HEK293T (cell line): ENCODE measurements at regions not wholly inside any gene's neighbourhood (a gene's known extent, or its start where the extent isn't known, plus 50 kb on each side); places are given as distances from the start of the nearest gene placed in this dataset.

Experiments used
- ARNT ChIP-seq: fragments of 450-650 bp; IDR thresholded peaks from 2 replicates; pipeline ENCODE4 v1.6.1; 2017; ENCODE audit warnings: mild to moderate bottlenecking
- BHLHE40 ChIP-seq: fragments of 450-650 bp; IDR thresholded peaks from 2 replicates; pipeline ENCODE4 v1.6.1; 2016; ENCODE audit warnings: mild to moderate bottlenecking, moderate library complexity, borderline replicate concordance
- CTBP1 ChIP-seq: fragments of 450-650 bp; IDR thresholded peaks from 2 replicates; pipeline ENCODE4 v1.6.1; 2016; ENCODE audit warnings: borderline replicate concordance
- ELF4 ChIP-seq: fragments of 450-650 bp; IDR thresholded peaks from 2 replicates; pipeline ENCODE4 v1.6.1; 2017; ENCODE audit warnings: antibody characterized with exemption
- FOXA1 ChIP-seq: fragments of 450-650 bp; IDR thresholded peaks from 2 replicates; pipeline ENCODE4 v1.6.1; 2016; ENCODE audit warnings: mild to moderate bottlenecking
- FOXK2 ChIP-seq: fragments of 450-650 bp; IDR thresholded peaks from 2 replicates; pipeline ENCODE4 v1.6.1; 2016; ENCODE audit warnings: mild to moderate bottlenecking
- FOXM1 ChIP-seq: fragments of 450-650 bp; IDR thresholded peaks from 2 replicates; pipeline ENCODE4 v1.6.1; 2017; ENCODE audit warnings: mild to moderate bottlenecking, borderline replicate concordance
- HDGF ChIP-seq: fragments of 450-650 bp; IDR thresholded peaks from 2 replicates; pipeline ENCODE4 v1.6.1; 2017; ENCODE audit warnings: antibody characterized with exemption, borderline replicate concordance
- L3MBTL2 ChIP-seq: fragments of 450-650 bp; conservative IDR thresholded peaks from 2 replicates; pipeline ENCODE4 v1.6.1; 2016; ENCODE audit warnings: mild to moderate bottlenecking
- NFRKB ChIP-seq: fragments of 450-650 bp; IDR thresholded peaks from 2 replicates; pipeline ENCODE4 v1.6.1; 2016; ENCODE audit warnings: mild to moderate bottlenecking, moderate library complexity
- SP1 ChIP-seq: fragments of 450-650 bp; IDR thresholded peaks from 2 replicates; pipeline ENCODE4 v1.6.1; 2017
- SUZ12 ChIP-seq: fragments of 450-650 bp; IDR thresholded peaks from 2 replicates; pipeline ENCODE4 v1.6.1; 2016; ENCODE audit warnings: mild to moderate bottlenecking
- TARDBP ChIP-seq: fragments of 450-650 bp; IDR thresholded peaks from 2 replicates; pipeline ENCODE4 v1.6.1; 2016

GRCh38 chr3:173301647-173302046, 95.9 kb upstream of the NLGN1 start:
- no peak for TF ChIP-seq ARNT
- TF ChIP-seq FOXM1, result no peak
- no peak for TF ChIP-seq SP1
- no peak for TF ChIP-seq FOXK2
- TF ChIP-seq HDGF, result no peak
- no peak for TF ChIP-seq FOXA1
- no peak for TF ChIP-seq NFRKB
- no peak for TF ChIP-seq SUZ12
- TF ChIP-seq ELF4, result no peak
- no peak for TF ChIP-seq TARDBP
- TF ChIP-seq CTBP1, result no peak
- no peak for TF ChIP-seq BHLHE40
- no peak for TF ChIP-seq L3MBTL2
